Mucosa of rectum (tissue), 2 donors: ENCODE measurements at regions not wholly inside any gene's neighbourhood (a gene's known extent, or its start where the extent isn't known, plus 50 kb on each side); places are given as distances from the start of the nearest gene placed in this dataset.

ENCODE experiments used
- H3K27ac ChIP-seq, 2 donors: one replicate each; pipeline ENCODE4 v1.7.0; 2013; ENCODE audit warnings: inconsistent platforms in 2 of 2, low read depth in 2 of 2, low read length in 2 of 2
- H3K27me3 ChIP-seq, 2 donors: one replicate each; pipeline ENCODE4 v1.7.0; 2013; ENCODE audit warnings: low read length in 2 of 2; ENCODE audit not compliant: control insufficient read depth in 2 of 2, insufficient read depth in 2 of 2
- H3K36me3 ChIP-seq, 2 donors: one replicate each; pipeline ENCODE4 v1.7.0; 2013; ENCODE audit warnings: low read length in 2 of 2; ENCODE audit not compliant: control insufficient read depth in 2 of 2, insufficient read depth in 2 of 2
- H3K4me1 ChIP-seq, 2 donors: one replicate each; pipeline ENCODE4 v1.7.0; 2013; ENCODE audit warnings: low read length in 2 of 2, mild to moderate bottlenecking in 1 of 2; ENCODE audit not compliant: control insufficient read depth in 2 of 2, insufficient read depth in 2 of 2
- H3K4me3 ChIP-seq, 2 donors: one replicate each; pipeline ENCODE4 v1.7.0; 2013; ENCODE audit warnings: low read length in 2 of 2
- H3K9ac ChIP-seq, 2 donors: one replicate each; pipeline ENCODE4 v1.7.0; 2013; ENCODE audit warnings: low read length in 2 of 2, low read depth in 1 of 2, mild to moderate bottlenecking in 1 of 2
- H3K9me3 ChIP-seq, 2 donors: one replicate each; pipeline ENCODE4 v1.7.0; 2013; ENCODE audit warnings: low read length in 2 of 2; ENCODE audit not compliant: control insufficient read depth in 2 of 2
- donor health status: healthy.
- donor health status: Normal muscosa, but diverticular disease.

GRCh38 chr2:160931531-160931930 lies 228.7 kb upstream of the TANK start:
- H3K4me1 ChIP-seq, result no peaks in the 10 kb centered on the region
- no peaks in the 10 kb centered on the region for H3K36me3 ChIP-seq
- no peak overlapping the region for H3K27ac ChIP-seq
- H3K27me3 ChIP-seq, result peaks cover 0 to 3% of the 10 kb centered on the region in 2 donors
- no peak overlapping the region for H3K4me3 ChIP-seq
- H3K9ac ChIP-seq, result no peak overlapping the region
- H3K9me3 ChIP-seq, result no peaks in the 10 kb centered on the region

GRCh38 chr2:160932960-160933359 lies 227.3 kb upstream of the TANK start:
- H3K4me1 ChIP-seq, result no peaks in the 10 kb centered on the region
- no peaks in the 10 kb centered on the region for H3K36me3 ChIP-seq
- H3K9ac ChIP-seq, result no peak overlapping the region
- H3K27me3 ChIP-seq, result peaks cover 0 to 3% of the 10 kb centered on the region in 2 donors
- H3K9me3 ChIP-seq, result no peaks in the 10 kb centered on the region
- H3K4me3 ChIP-seq, result no peak overlapping the region
- H3K27ac ChIP-seq, result no peak overlapping the region

- Histone ChIP-seq H3K27ac (no peak overlapping the region), H3K27me3 (peaks cover 0 to 3% of the 10 kb centered on the region in 2 donors), H3K4me3 (no peak overlapping the region), H3K9me3 (no peaks in the 10 kb centered on the region), H3K36me3 (no peaks in the 10 kb centered on the region), H3K9ac (no peak overlapping the region), H3K4me1 (no peaks in the 10 kb centered on the region)
Observed at GRCh38 chr2:160934263-160934662, 226.0 kb upstream of the TANK start.

GRCh38 chr2:160934991-160935390 lies 225.2 kb upstream of the TANK start:
- Histone ChIP-seq H3K4me3 (no peak overlapping the region), H3K27me3 (peaks cover 0 to 3% of the 10 kb centered on the region in 2 donors), H3K4me1 (no peaks in the 10 kb centered on the region), H3K36me3 (no peaks in the 10 kb centered on the region), H3K9me3 (no peaks in the 10 kb centered on the region), H3K9ac (no peak overlapping the region), H3K27ac (no peak overlapping the region)

- Histone ChIP-seq H3K36me3 (no peaks in the 10 kb centered on the region), H3K9me3 (no peaks in the 10 kb centered on the region), H3K4me3 (no peak overlapping the region), H3K27me3 (peaks cover 0 to 3% of the 10 kb centered on the region in 2 donors), H3K9ac (no peak overlapping the region), H3K4me1 (no peaks in the 10 kb centered on the region), H3K27ac (no peak overlapping the region)
Observed at GRCh38 chr2:160936044-160936806, 224.0 kb upstream of the TANK start.

GRCh38 chr2:160940271-160940670 lies 220.0 kb upstream of the TANK start:
- H3K27me3 ChIP-seq, result peaks cover 0 to under 1% of the 10 kb centered on the region in 2 donors
- no peaks in the 10 kb centered on the region for H3K36me3 ChIP-seq
- H3K9me3 ChIP-seq, result no peaks in the 10 kb centered on the region
- no peak overlapping the region for H3K9ac ChIP-seq
- no peaks in the 10 kb centered on the region for H3K4me1 ChIP-seq
- no peak overlapping the region for H3K4me3 ChIP-seq
- no peak overlapping the region for H3K27ac ChIP-seq

GRCh38 chr2:160940699-160941098 lies 219.5 kb upstream of the TANK start:
- no peaks in the 10 kb centered on the region for H3K4me1 ChIP-seq
- no peaks in the 10 kb centered on the region for H3K27me3 ChIP-seq
- H3K9ac ChIP-seq, result no peak overlapping the region
- no peak overlapping the region for H3K27ac ChIP-seq
- no peaks in the 10 kb centered on the region for H3K36me3 ChIP-seq
- no peaks in the 10 kb centered on the region for H3K9me3 ChIP-seq
- H3K4me3 ChIP-seq, result no peak overlapping the region

- H3K27me3 ChIP-seq, result no peaks in the 10 kb centered on the region
- H3K4me1 ChIP-seq, result no peaks in the 10 kb centered on the region
- no peak overlapping the region for H3K9ac ChIP-seq
- no peaks in the 10 kb centered on the region for H3K9me3 ChIP-seq
- no peaks in the 10 kb centered on the region for H3K36me3 ChIP-seq
- H3K27ac ChIP-seq, result no peak overlapping the region
- H3K4me3 ChIP-seq, result no peak overlapping the region
Observed at GRCh38 chr2:160941290-160941846, 218.9 kb upstream of the TANK start.

GRCh38 chr2:160942476-160943142 lies 217.6 kb upstream of the TANK start:
- H3K4me1 ChIP-seq, result no peaks in the 10 kb centered on the region
- H3K9ac ChIP-seq, result no peak overlapping the region
- no peak overlapping the region for H3K27ac ChIP-seq
- no peak overlapping the region for H3K4me3 ChIP-seq
- no peaks in the 10 kb centered on the region for H3K9me3 ChIP-seq
- H3K27me3 ChIP-seq, result no peaks in the 10 kb centered on the region
- H3K36me3 ChIP-seq, result no peaks in the 10 kb centered on the region

GRCh38 chr2:160943414-160943813 lies 216.8 kb upstream of the TANK start:
- no peak overlapping the region for H3K4me3 ChIP-seq
- no peaks in the 10 kb centered on the region for H3K27me3 ChIP-seq
- no peak overlapping the region for H3K27ac ChIP-seq
- H3K4me1 ChIP-seq, result no peaks in the 10 kb centered on the region
- no peaks in the 10 kb centered on the region for H3K36me3 ChIP-seq
- no peaks in the 10 kb centered on the region for H3K9me3 ChIP-seq
- H3K9ac ChIP-seq, result no peak overlapping the region
